ENCODE measurements at regions not wholly inside any gene's neighbourhood (a gene's known extent, or its start where the extent isn't known, plus 50 kb on each side); places are given as distances from the start of the nearest gene placed in this dataset.

GRCh38 chrX:39296472-39296871, 495.2 kb downstream of the MID1IP1 start:
- Histone ChIP-seq H4K91ac (ENCODE audit: insufficient read length, low read depth, low read length) (no peak overlapping the region), H2BK15ac (ENCODE audit: low read depth, low read length) (no peak overlapping the region), H3K23me2 (ENCODE audit: insufficient read length, low read depth, low read length, poor library complexity, severe bottlenecking) (no peaks in the 10 kb centered on the region), H3K14ac (ENCODE audit: insufficient read depth, low read length) (no peak overlapping the region), H3K23ac (ENCODE audit: insufficient read length, low read depth, low read length) (no peak overlapping the region), H3K9me3 (ENCODE audit: control insufficient read depth, low read depth, low read length) (no peaks in the 10 kb centered on the region), H3K4me2 (ENCODE audit: insufficient read depth, insufficient read length, low read length) (no peak overlapping the region), H2BK12ac (ENCODE audit: insufficient read length, low read depth, low read length) (no peak overlapping the region), H2AK5ac (ENCODE audit: insufficient read length, low read length) (no peak overlapping the region), H3K18ac (ENCODE audit: insufficient read length, low read depth, low read length) (no peak overlapping the region), H3K4ac (ENCODE audit: low read depth, low read length) (no peak overlapping the region), H3K27ac (ENCODE audit: insufficient read length, low read depth, low read length) (no peak overlapping the region), H4K20me1 (ENCODE audit: control insufficient read depth, insufficient read depth, insufficient read length) (no peaks in the 10 kb centered on the region), H3K56ac (ENCODE audit: insufficient read length, low read depth, low read length) (no peak overlapping the region), H3K79me2 (ENCODE audit: insufficient read depth, low read length) (no peaks in the 10 kb centered on the region), H3T11ph (ENCODE audit: low read length) (no peak overlapping the region), H3K27me3 (ENCODE audit: insufficient read depth, low read length) (no peaks in the 10 kb centered on the region), H3K79me1 (ENCODE audit: insufficient read depth, low read depth, low read length, poor library complexity, severe bottlenecking) (no peaks in the 10 kb centered on the region), H4K5ac (ENCODE audit: insufficient read length, low read depth, low read length) (no peak overlapping the region), H2BK120ac (ENCODE audit: low read depth, low read length, poor library complexity, severe bottlenecking) (no peak overlapping the region), H2AFZ (ENCODE audit: low read length) (no peak overlapping the region), H2BK5ac (ENCODE audit: insufficient read length, low read length) (no peak overlapping the region), H2BK20ac (ENCODE audit: low read depth, low read length, poor library complexity, severe bottlenecking) (no peak overlapping the region), H3K4me1 (ENCODE audit: insufficient read depth, low read length) (no peaks in the 10 kb centered on the region), H3K9ac (ENCODE audit: extremely low read depth, insufficient read length, low read length) (no peak overlapping the region), H4K8ac (replicated peaks; ENCODE audit: insufficient read length, low read depth, low read length) (no peak overlapping the region)
- peaks cover 75 to 80% of the 10 kb centered on the region in 2 experiments for H3K9me3 Mint-ChIP-seq
- H3K27ac Mint-ChIP-seq, result no peak overlapping the region
- H3K4me1 Mint-ChIP-seq, result no peaks in the 10 kb centered on the region
- no peak overlapping the region for H3K4me3 Mint-ChIP-seq
- no CpG with 5 or more reads among the region's 5 CpGs for WGBS (ENCODE audit: extremely low coverage, insufficient read length, low lambda C conversion rate)
- DNase-seq, result no peak
- H3K27me3 Mint-ChIP-seq (ENCODE audit: low read depth), result no peaks in the 10 kb centered on the region; the same call in none of the 2 replicates
- no peak for TF ChIP-seq CTCF (conservative IDR thresholded peaks at IDR 0.05)
- H3K36me3 Mint-ChIP-seq (ENCODE audit: insufficient read depth in 1 of 3, low read depth in 3 of 3), result peaks cover 0 to 4% (median 4%) of the 10 kb centered on the region in 3 experiments; a peak in 5 of 7 replicates

Data from H9 (cell line).